ENCODE measurements at regions not wholly inside any gene's neighbourhood (a gene's known extent, or its start where the extent isn't known, plus 50 kb on each side); places are given as distances from the start of the nearest gene placed in this dataset.

- no peak for DNase-seq (ENCODE audit: low spot score)
- in situ Hi-C loops (cut with HindIII; ENCODE audit: low sequenced_read_pairs) = no loop called here
Measured at GRCh38 chr12:118590406-118591150, 214.2 kb downstream of the SUDS3 start.

GRCh38 chr12:118603610-118604361, 227.4 kb downstream of the SUDS3 start:
- in situ Hi-C loops (cut with HindIII; ENCODE audit: low sequenced_read_pairs) = no loop called here
- no peak for DNase-seq (ENCODE audit: low spot score)

GRCh38 chr12:118606690-118607089, 230.3 kb downstream of the SUDS3 start:
- in situ Hi-C loops (cut with HindIII; ENCODE audit: low sequenced_read_pairs) = no loop called here
- DNase-seq (ENCODE audit: low spot score) = peak; percentile 8

- in situ Hi-C loops (cut with HindIII; ENCODE audit: low sequenced_read_pairs) = no loop called here
- no peak for DNase-seq (ENCODE audit: low spot score)
Measured at GRCh38 chr12:118607831-118608230, 231.5 kb downstream of the SUDS3 start.

GRCh38 chr12:118608770-118609344, 232.5 kb downstream of the SUDS3 start:
- DNase-seq (ENCODE audit: low spot score) = no peak
- in situ Hi-C loops (cut with HindIII; ENCODE audit: low sequenced_read_pairs) = no loop called here

GRCh38 chr12:118611295-118611694, 234.9 kb downstream of the SUDS3 start:
- in situ Hi-C loops (cut with HindIII; ENCODE audit: low sequenced_read_pairs) = no loop called here
- peak; percentile 8 for DNase-seq (ENCODE audit: low spot score)

- in situ Hi-C loops (cut with HindIII; ENCODE audit: low sequenced_read_pairs) = no loop called here
- no peak for DNase-seq (ENCODE audit: low spot score)
Measured at GRCh38 chr12:118611770-118612169, 235.4 kb downstream of the SUDS3 start.

GRCh38 chr12:118617611-118618450, 241.5 kb downstream of the SUDS3 start:
- no peak for DNase-seq (ENCODE audit: low spot score)

GRCh38 chr12:118618695-118619094, 242.3 kb downstream of the SUDS3 start:
- no peak for DNase-seq (ENCODE audit: low spot score)
- in situ Hi-C loops (cut with HindIII; ENCODE audit: low sequenced_read_pairs) = no loop called here

More at GRCh38 chr12:118617611-118618450, 241.5 kb downstream of the SUDS3 start:
- in situ Hi-C loops (cut with HindIII; ENCODE audit: low sequenced_read_pairs) = no loop called here

- in situ Hi-C loops (cut with HindIII; ENCODE audit: low sequenced_read_pairs) = no loop called here
- no peak for DNase-seq (ENCODE audit: low spot score)
Measured at GRCh38 chr12:118625050-118625675, 248.8 kb downstream of the SUDS3 start.

GRCh38 chr12:118633071-118633470, 256.7 kb downstream of the SUDS3 start:
- in situ Hi-C loops (cut with HindIII; ENCODE audit: low sequenced_read_pairs) = no loop called here
- DNase-seq (ENCODE audit: low spot score) = no peak

- no peak for DNase-seq (ENCODE audit: low spot score)
- in situ Hi-C loops (cut with HindIII; ENCODE audit: low sequenced_read_pairs) = no loop called here
Measured at GRCh38 chr12:118635276-118635675, 258.9 kb downstream of the SUDS3 start.

- in situ Hi-C loops (cut with HindIII; ENCODE audit: low sequenced_read_pairs) = no loop called here
- DNase-seq (ENCODE audit: low spot score) = peak; percentile 12
Measured at GRCh38 chr12:118637767-118638370, 261.5 kb downstream of the SUDS3 start.

- DNase-seq (ENCODE audit: low spot score) = no peak
- in situ Hi-C loops (cut with HindIII; ENCODE audit: low sequenced_read_pairs) = no loop called here
Measured at GRCh38 chr12:118641249-118641648, 264.9 kb downstream of the SUDS3 start.

- no peak for DNase-seq (ENCODE audit: low spot score)
- in situ Hi-C loops (cut with HindIII; ENCODE audit: low sequenced_read_pairs) = no loop called here
Measured at GRCh38 chr12:118645219-118645618, 268.9 kb downstream of the SUDS3 start.

GRCh38 chr12:118649765-118650585, 273.6 kb downstream of the SUDS3 start:
- no peak for DNase-seq (ENCODE audit: low spot score)
- in situ Hi-C loops (cut with HindIII; ENCODE audit: low sequenced_read_pairs) = no loop called here

GRCh38 chr12:118650586-118650960, 274.2 kb downstream of the SUDS3 start:
- in situ Hi-C loops (cut with HindIII; ENCODE audit: low sequenced_read_pairs) = no loop called here
- no peak for DNase-seq (ENCODE audit: low spot score)

GRCh38 chr12:118651487-118651886, 275.1 kb downstream of the SUDS3 start:
- DNase-seq (ENCODE audit: low spot score) = no peak

More at GRCh38 chr12:118651487-118651886, 275.1 kb downstream of the SUDS3 start:
- in situ Hi-C loops (cut with HindIII; ENCODE audit: low sequenced_read_pairs) = no loop called here
